GM18951 (cell line): ENCODE measurements at regions not wholly inside any gene's neighbourhood (a gene's known extent, or its start where the extent isn't known, plus 50 kb on each side); places are given as distances from the start of the nearest gene placed in this dataset.
"Not testable (repeated sequence)": the region's sequence is repeated elsewhere in the genome, so short reads cannot be mapped to it uniquely, and the experiment has no call there.

ENCODE experiments used
- POLR2A ChIP-seq: IDR thresholded peaks from 4 replicates; pipeline ENCODE4 v1.6.1; 2011; ENCODE audit warnings: mild to moderate bottlenecking; ENCODE audit not compliant: insufficient read length, insufficient read depth; ENCODE audit errors: extremely low read depth
- in situ Hi-C: fragments of 300-500 bp; cut with MboI; formaldehyde crosslinking; loops from one replicate; pipeline ENCODE4 v1.12.0; 2022; ENCODE audit warnings: low sequenced_read_pairs, mixed read lengths, inconsistent platforms; ENCODE audit not compliant: unreplicated experiment

DNA sequence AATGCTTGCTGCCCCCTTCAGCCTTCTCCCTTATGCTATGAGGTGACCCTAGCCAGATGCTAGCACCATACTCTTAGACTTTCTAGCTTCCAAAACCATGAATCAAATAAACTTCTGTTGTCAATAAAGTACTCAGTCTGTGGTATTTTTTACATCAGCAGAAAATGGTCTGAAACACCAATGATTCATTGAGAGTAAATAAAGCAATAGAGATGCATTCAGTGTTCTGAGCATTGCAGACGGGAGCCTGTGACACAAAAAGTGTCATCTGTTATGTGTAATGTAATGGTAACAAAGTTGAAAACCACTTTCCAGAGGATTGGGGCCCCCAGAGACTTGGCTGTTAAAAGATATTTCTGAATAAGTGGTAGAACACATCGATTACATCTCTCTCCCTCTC is 758.0 kb upstream of the NRXN1 start:
- in situ Hi-C loops: no loop called here
- TF ChIP-seq POLR2A: no peak

DNA sequence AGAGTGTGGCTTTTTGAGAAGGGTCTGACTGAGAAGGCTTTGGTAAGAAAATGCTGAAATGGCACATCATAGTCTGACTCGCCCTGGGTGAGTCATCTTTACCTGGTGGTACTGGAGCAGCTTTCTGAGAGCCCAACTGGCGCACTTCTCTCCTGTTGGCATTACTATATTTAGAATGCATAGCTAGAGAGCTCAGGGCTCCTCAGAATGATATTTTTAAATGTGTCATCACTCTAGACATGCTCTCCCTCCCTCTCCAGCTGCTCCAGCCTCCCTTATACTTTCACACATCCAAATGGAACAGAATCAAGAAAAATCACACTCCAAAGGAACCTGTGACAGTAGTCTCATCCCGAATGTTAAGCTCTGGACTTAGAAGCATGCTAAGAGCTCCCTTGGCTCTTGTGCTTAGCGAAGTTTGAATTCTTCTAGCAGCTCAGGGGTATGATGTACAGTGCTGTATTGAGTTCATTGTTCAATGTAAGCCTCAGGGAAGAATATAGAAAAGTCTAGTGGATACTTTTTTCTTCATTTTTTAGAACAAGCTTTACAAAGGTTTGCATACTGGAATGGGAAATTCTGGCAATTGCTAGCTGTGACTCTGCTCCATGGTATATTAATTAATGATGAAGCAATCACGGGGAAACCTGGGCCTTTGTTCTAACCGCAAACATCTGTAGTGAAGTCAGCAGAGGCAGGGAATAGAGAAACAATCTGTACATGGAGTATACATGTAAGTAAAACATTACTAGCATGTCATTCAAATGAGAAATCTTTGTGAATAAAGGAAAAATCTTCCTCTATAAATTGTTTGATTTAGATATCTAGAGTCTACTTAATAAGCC is 751.2 kb upstream of the NRXN1 start:
- TF ChIP-seq POLR2A: no peak

GRCh38 chr2:51781691-51782090 is 749.8 kb upstream of the NRXN1 start:
- no peak for TF ChIP-seq POLR2A
- in situ Hi-C loops: no loop called here

More for the DNA sequence above, 751.2 kb upstream of the NRXN1 start:
- in situ Hi-C loops: no loop called here

DNA sequence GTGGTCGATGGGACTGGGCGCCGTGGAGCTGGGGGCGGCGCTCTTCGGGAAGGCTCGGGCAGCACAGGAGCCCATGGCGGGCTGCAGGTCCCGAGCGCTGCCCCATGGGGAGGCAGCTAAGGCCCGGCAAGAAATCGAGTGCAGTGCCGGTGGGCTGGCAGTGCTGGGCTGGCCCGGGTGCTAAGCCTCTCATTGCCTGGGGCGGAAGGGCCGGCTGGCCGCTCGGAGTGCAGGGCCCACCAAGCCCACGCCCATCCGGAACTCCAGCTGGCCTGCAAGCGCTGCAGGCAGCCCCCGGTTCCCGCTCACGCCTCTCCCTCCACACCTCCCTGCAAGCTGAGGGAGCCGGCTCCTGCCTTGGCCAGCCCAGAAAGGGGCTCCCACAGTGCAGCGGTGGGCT is 748.4 kb upstream of the NRXN1 start:
- no peak for TF ChIP-seq POLR2A
- in situ Hi-C loops: no loop called here

- in situ Hi-C loops: not testable (repeated sequence)
Observed at GRCh38 chr2:51779723-51780122, 747.8 kb upstream of the NRXN1 start.

DNA sequence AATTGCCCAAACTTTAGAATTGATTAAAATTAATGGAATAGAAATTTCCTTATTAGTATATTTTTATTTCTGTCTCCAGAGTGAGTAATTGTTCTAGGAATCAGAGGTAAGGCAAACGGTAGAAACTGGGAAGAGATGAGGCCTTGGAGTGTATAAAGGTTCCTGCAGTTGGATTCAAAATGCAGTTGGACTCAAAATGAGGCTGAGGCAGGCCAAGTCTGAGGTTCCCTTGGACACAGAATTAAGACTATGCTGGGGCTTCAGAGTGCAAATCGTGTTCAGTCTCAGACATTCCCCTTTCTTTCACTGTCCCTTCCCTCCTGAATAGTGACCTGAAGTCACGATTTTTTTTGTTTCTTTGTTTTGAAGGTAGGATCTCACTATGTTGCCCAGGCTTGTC is 746.9 kb upstream of the NRXN1 start:
- in situ Hi-C loops: no loop called here
- TF ChIP-seq POLR2A: no peak

- in situ Hi-C loops: not testable (repeated sequence)
Observed at GRCh38 chr2:51774606-51775005, 742.7 kb upstream of the NRXN1 start.

DNA sequence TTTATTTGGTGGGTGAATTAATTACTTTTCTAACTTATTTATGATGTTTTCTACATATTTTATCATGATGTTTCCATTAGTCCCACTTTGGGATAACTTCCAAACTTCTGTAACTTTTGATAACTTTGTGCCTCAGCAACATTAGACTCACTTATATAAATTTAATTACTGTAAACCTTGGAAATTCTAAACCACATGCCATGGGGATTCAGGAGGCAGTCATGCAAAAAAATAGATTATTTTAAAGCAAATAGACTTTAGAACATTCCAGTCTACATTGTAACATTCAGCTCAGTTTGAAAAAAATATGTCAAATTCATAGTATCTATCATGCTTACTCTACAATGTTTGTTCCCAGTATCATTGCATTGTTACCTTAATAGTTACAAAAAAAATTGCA is 728.5 kb upstream of the NRXN1 start:
- TF ChIP-seq POLR2A: no peak
- in situ Hi-C loops: no loop called here

DNA sequence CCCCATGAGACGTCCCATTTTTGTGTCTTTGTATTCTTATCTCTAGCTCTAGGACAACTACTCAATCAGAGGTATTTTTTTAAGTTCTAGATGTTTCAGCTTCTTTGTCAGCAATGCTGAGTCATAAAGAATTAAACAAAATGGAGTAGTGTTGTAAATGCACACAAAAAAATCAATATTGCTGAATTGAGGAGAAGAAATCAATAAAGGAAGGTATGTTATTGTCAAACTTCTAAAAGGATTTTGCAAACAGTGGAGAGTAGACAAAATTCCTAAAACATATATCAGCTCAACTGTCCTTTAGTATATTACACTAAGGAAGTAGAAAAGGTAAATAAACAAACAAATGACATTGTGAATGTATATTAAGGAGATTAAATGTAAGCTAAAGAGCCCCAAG is 726.1 kb upstream of the NRXN1 start:
- in situ Hi-C loops: no loop called here

GRCh38 chr2:51734115-51734514 is 702.2 kb upstream of the NRXN1 start:
- in situ Hi-C loops: no loop called here
- no peak for TF ChIP-seq POLR2A

More for the DNA sequence above, 726.1 kb upstream of the NRXN1 start:
- no peak for TF ChIP-seq POLR2A

- in situ Hi-C loops: no loop called here
Observed at GRCh38 chr2:51723691-51724090, 691.8 kb upstream of the NRXN1 start.

GRCh38 chr2:51722311-51722710 is 690.4 kb upstream of the NRXN1 start:
- TF ChIP-seq POLR2A: no peak
- in situ Hi-C loops: no loop called here

More at GRCh38 chr2:51723691-51724090, 691.8 kb upstream of the NRXN1 start:
- TF ChIP-seq POLR2A: no peak

DNA sequence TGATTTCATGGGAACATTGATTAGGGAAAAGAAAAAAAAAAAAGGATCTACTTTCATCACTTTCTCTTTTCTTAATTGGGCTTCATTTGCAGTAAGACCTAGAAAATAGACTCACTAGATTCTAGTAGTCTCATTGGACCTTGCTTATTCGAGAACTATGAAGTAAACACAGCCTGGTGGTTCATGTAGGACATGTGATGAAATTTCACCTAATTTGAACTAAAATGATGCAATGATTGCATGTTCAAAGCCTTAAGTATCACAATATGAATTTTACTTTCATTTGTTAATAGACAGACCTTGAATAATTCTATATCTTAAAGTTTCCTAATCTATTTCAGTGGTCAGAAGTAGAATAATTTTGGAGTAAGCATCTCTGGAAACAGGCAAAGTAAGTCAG is 688.9 kb upstream of the NRXN1 start:
- in situ Hi-C loops: no loop called here
- TF ChIP-seq POLR2A: no peak

- in situ Hi-C loops: no loop called here
Observed at GRCh38 chr2:51718881-51719280, 686.9 kb upstream of the NRXN1 start.

DNA sequence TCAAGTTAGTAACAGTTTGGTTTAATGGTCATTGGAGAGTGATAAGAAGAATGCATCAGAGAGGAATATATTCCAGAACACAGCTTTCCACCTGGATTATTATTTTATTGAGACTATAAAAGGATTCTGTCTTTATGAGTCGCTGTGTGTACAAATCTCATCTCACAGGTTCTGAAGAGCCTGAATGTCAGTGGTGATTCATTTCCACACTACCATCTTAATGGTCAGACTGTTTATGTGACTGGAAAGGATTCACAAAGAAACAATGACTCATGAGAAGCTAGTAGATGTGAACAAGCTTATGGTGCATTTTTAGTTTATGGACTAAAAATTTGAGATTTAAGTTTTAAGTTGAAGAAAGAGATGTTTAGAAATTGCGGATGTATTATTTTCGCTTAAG is 685.4 kb upstream of the NRXN1 start:
- in situ Hi-C loops: no loop called here
- no peak for TF ChIP-seq POLR2A

More at GRCh38 chr2:51718881-51719280, 686.9 kb upstream of the NRXN1 start:
- TF ChIP-seq POLR2A: no peak
